HG03354 (cell line): ENCODE measurements at regions not wholly inside any gene's neighbourhood (a gene's known extent, or its start where the extent isn't known, plus 50 kb on each side); places are given as distances from the start of the nearest gene placed in this dataset.
"Not testable (repeated sequence)": the region's sequence is repeated elsewhere in the genome, so short reads cannot be mapped to it uniquely, and the experiment has no call there.

Experiments used
- ATAC-seq: cut with Tn5 transposase; IDR thresholded peaks from one replicate; pipeline ENCODE4 v1.9.1; 2021; ENCODE audit warnings: mild to moderate bottlenecking; ENCODE audit not compliant: unreplicated experiment, poor library complexity, severe bottlenecking

DNA sequence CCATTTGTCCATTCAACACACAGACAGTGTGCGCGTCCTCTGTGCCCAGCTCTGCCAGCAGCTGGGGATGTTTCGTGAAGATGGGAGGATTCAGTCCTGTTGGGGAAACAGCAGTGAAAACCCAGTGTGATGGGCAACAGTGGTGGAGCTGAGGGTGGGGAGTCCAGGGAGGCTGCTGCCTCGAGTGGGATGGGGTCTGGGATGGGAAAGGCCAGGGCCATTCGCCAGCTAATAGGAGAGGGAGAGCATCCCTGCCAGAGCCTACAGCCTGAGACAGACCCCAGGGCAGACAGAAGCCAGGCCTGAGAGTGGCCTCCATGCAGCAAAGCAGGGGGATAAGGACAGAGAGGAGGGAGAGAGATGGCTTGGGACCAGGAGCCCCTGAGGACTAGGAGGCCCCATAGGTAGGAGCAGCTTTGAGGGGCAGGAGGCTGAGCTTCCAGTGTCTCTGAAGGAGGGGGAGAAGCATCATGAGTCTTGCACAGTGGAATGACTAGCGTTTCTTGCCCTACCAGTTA, 252.6 kb downstream of the NPHP4 start:
- ATAC-seq: no peak

DNA sequence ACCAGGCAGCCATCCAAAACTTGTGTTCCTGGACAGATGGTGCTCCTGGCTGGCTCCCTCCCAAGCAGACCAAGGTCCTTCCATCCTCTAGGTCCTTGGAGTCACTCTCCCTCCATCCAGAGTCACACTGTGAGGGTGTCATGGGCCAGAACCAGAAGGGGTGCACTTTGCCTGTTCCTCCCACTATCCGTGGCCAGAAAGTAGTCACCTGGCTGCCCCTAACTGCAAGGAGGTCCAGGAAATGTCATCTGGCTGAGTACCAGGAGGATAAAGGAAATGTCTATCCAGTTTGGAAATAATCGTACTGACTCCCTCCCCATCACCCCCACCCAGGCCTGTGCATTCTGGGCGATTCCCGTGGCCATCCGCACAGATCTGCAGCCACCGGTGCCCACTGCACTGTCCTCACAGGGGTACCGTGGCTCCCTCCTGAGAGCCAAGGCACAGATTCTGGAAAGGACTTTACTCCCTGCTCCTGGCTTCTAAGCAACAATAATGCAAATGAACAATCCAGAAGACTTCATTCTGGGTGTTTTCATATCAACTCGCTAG, 253.2 kb downstream of the NPHP4 start:
- no peak for ATAC-seq

DNA sequence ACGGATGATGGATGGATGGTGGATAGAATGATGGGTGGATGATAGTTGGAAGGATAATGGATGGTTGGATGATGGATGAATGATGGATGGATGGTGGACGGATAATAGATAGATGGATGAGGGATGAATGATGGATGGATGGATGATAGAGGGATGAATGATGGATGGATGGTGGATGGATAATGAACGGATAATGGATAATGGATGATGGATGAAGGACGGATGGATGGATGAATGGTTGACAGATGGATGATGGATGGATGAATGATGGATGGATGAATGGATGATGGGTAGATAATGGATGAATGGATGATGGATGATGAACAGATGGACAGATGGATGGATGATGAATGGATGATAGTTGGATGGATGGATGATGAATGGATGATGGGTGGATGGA, 255.1 kb downstream of the NPHP4 start:
- ATAC-seq: no peak

DNA sequence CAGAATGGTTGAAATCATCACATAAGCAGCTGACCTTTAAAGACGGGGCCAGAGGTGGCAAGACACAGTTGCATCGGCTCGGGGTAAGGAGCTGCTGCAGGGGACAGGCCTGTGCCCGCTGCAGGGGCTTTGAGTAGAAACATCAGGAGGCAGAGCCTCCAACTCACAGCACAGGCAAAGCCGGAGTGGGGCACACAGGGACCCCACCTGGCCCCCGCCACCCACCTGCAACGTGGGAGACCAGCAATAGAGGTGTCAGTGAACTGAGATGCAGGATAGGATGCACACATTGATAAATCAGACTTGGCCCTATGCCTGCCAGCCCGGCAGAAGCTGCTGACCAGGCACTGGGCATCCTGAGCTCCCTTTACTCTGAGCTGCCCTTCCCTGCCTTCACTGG, 257.2 kb downstream of the NPHP4 start:
- no peak for ATAC-seq

DNA sequence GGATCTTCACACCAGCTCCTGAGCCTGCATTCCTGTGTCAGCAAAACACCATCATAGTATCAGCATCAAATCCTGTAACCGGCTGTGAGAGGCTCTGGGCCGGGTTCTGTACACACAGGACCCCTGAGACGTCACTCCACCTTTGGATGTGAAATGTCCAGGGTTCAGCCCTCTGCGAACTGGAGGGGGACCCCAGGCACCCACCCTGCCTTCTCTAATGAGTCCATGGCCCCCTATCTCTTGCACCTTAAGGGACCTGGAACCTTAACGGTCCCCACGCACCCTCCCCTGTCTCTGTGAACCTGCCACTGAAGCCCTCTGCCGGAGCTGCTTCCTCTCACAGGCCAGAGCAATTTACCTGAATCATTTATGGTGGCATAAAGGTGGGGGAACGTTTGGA, 257.8 kb downstream of the NPHP4 start:
- ATAC-seq: no peak

DNA sequence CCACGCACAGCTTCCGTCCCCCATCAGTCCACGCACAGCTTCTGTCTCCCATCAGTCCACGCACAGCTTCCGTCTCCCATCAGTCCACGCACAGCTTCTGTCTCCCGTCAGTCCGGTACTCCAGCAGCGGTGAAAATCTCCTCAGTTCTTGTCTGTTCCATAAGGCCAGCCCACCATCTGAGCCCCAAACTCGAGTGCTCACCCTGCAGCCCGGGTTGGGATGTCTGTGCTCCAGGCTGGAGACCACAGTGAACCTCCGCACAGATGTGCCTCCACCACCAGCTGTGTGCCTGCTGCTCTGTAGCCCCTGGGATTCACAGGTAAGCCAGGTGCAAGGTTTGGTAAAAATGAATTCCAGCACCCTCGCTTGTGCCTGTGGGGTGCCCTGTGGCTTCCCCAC, 258.6 kb downstream of the NPHP4 start:
- ATAC-seq: no peak

DNA sequence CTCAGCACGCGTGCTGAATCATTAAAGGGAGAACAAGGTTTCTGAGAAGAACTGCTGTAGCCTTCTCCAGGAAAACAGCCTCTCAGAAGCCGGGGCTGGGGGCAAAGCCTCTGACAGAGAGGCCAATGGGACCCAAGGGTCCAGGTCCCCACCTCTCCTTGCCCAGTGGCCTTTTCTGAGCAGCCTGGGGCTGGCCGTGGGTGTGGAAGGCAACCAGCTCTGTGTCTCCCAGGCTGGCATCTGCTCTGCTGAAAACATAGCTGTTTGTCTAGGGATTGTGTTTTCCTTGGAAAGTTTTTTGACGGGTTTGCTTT, 261.2 kb downstream of the NPHP4 start:
- ATAC-seq: no peak

DNA sequence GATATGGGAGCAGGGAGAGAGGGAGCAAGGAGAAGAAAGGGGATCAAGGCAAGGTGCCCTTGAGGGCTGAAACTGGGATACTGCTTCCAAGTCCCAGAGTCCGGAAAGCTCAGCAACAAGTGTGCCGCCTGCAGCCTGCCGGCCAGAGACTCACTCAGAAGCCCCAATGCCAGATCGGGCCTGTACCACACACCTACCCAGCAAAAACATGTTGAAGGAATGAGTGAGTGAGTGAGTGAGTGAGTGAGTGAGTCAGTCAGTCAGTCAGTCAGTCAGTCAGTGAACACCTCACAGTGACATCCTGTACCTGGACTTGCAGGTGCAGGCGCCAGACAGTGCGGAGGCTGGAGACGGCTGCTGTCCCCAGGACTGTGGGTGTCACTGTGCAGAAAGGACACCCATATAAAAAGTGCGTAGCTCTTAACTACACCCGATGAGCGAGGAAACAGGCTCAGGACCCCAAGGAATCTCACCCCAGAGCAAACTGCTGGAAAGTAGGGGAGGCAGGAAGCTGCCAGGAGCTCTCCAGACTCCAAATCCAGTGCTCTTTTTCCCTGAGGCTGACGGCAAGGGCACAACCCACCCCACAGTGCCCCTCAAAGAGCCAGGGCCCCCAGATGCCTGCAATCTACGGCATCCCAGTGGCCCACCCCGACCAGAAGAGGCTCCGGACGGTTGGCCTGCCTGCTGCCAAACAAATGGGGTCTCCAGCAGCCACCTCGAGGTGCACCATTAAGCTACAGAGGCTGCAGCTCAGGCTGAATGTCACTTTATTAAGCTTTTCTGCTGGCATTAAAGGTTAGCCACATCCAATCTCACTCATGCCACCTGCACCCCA, 261.7 kb downstream of the NPHP4 start:
- no peak for ATAC-seq

DNA sequence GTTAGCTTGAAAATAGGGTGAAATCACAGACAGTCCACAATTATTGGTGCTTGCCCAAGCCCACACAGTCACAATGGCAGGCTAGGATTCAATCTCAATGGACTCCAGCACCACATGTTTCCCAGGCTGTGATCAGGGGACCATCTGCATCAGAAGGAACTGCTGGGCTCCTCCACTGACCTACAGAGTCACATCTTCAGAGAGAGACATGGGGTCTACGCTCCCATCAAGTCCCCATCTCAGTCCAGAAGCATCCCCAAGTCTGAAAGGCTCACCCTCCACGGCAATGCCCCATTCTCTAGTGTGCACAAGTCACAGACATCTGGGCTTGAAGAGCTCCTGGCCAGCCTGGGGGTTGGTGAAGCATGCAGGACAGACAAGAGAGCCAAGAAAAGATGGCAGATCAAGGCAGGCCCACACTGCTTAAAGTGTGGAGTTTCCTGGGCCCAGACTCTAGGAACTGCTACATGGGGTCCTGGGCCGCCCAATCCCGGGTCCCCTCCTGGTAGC, 262.5 kb downstream of the NPHP4 start:
- no peak for ATAC-seq

DNA sequence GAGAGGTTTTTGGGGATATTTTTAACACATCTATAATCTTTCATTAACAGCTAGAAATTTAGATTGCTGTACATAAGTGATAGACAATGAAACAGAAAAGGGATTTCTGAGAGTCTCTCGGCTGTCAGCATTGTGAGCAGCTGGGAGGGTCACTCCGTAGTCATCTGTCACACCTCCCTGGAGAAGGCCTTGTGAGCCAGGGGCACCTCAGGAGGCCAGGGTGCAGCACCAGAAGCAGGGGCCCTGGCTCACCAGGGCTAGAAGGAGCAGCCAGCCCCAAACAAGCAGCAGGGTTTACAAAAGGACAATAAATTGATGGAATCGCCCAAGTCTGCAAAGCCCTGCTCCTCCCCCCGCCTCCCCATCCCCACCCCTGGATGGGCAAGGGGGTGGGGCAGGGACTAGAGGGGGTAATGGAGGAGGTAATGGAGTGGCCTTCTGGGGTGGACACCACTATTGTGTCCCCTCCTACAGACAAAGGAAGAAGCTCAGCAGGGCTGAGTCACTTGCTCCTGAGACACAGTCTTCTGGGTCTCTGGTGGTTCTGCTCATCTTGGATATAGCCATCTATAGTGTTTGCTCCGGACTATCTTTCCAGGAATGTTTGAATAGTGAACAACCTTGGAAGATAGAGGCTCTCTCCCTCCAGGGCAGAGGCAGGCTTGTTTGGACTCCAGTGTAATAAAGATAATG, 263.4 kb downstream of the NPHP4 start:
- ATAC-seq: no peak

DNA sequence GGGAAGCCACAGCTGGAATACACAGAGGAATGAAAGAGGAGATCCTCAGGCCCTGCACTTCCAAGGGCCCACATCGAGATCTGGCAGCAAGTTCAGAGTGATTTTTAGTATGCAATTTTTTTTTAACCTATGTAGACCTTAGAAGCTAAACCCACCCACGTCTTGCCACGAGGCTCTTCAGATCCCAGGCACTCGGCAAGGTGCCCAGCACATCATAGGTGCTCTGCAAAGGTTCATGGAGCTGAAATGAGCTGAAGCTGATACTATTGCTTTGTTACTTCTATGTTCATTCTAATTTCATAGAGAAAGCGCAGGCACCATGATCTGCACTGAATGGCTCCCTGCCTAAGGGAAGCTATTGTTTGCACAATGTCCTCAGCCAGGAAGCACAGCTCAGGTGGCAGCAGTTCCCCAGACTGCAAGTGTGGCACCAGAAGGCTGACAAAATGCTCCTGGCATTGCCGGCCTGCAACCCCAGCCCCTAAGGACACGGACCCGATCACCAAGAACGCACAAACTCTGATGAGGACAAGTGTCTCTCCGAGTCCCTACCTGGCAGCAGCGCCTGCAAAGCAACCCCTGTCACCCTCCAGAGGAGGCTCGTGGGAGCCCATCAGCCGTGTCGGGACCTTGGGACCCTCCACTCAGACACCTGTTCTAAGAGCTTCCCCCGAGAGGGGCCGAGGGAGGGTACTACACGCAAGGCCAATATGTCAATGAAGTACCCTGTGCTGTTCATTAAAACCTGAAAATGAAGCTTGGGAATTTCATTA, 264.2 kb downstream of the NPHP4 start:
- ATAC-seq: no peak

DNA sequence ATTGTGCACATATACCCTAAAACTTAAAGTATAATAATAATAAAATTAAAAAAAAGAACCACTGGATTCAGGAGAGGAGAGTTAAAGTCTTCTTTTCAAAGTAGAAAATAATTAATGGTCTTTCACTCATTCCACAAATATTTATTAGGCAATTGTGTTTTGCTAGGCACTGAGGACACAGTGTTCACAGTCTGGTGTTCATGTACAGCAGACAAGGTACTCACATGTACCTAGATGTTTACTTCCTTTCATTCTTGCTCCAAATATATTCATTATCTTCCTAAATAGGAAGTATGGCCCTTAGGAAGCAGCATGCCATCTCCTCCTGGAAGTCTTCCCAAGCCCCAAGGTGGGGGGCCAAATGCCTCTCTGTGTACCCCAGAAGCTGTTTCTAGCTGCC, 265.0 kb downstream of the NPHP4 start:
- ATAC-seq: no peak

DNA sequence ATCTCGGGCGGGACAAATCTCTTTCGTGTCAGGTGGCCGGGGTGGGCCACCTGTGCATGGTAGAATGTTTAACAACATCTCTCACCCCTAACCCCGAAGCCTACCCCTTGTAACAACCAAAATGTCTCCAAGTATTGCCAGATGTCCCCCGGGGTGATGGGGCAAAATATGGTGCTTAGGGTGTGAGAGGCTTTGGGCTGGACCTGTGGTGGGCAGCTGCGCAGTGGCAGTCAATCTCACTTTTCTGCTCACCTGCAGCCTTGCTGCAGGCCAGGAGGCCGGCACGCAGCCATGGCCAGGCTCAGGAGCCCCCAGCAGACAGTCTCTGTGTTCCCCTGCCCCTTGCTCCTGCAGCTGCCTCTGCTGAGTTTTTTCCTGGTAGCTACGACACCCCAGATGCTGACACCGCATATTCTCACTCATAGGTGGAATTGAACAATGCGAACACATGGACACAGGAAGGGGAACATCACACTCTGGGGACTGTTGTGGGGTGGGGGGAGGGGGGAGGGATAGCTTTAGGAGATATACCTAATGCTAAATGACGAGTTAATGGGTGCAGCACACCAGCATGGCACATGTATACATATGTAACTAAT, 265.5 kb downstream of the NPHP4 start:
- not testable (repeated sequence) for ATAC-seq

DNA sequence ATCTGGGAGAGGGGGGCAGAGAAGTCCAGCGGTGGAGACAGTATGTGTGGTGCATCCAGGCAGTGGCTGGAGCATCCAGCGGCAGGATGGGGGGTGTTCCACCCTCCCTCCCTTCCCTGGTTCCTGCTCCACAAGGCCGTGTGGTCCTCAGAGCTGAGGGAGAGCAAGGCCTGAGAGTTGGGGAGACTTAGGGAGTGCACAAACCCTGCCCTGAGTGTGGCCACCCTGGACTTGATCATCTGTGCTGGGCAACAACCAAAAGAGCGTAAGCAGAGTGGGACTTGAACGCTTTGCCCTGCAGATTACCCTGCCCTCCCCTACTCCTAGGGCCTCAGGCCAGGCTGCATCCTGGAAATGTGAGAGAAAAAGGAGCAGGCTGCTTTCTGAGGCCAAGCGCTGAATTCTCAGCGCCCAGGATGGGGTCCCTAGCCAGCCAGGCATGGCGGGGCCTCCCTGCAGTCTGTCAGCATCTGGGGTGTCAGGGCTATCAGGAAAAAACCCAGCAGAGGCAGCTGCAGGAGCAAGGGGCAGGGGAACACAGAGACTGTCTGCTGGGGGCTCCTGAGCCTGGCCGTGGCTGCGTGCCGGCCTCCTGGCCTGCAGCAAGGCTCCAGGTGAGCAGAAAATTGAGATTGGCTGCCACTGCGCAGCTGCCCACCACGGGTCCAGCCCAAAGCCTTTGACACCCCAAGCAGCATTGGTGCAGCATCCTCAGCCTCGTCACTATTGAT, 266.2 kb downstream of the NPHP4 start:
- no peak for ATAC-seq

DNA sequence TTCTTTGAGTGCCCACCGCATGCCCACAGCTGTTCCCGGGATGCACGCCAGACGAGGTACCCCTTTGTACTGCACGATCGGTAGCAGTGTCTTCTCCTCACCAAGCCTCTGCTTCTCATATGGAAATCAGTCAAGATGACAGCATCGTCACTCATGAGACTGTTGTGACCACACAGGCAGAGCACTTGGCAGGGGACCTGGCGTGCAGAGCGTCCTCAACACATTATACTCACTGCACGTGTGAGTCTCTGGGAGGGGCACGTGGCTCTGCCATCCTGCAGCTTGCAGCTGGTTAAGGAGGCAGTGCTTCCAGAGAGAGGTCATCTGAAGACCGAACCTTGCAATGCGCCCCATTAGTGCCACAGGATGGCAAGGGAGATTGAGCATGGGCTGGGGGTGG, 266.8 kb downstream of the NPHP4 start:
- no peak for ATAC-seq

DNA sequence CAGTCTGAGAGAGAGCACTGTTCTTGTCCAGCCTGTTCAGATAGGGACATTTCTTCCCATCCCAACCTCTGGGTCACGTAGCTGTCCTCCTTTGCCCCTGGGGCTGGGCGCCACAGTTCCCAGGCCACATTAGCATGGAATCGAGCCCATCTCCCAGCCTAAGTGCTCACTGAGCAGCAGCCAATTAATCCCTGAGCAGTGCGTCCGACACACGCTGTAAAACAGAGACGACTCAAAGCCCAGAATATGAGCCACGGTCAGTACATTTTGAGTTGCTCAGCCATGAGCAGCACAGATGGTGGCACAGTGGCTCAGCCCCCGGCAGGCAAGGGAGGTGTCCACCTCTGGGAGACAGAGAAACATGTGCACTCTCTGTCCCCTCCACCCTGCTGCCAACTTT, 267.4 kb downstream of the NPHP4 start:
- ATAC-seq: no peak

DNA sequence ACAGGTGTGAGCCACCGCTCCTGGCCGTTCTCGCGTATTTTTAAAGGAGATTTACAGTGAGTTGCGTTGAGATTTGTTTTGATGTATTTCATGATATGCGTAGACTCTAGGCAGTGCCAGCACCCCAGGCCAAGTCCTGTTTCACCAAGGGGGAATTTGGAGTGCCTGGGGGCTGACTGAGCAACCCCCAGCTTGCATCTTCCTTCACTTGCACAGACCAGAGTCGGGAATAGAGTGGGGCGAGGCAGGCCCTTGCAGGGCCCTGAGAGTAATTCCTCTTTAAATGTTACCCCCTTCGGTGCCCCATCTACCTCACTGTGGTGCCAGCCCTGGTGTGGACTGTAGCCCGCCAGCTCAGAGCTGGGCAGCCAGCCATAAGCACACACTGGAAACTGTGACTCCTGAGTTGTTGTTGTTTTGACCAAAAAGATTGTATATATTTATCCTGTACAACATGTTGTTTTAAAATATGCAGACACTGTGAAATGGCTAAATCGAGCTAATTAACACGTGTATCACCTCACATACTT, 269.5 kb downstream of the NPHP4 start:
- ATAC-seq: no peak

DNA sequence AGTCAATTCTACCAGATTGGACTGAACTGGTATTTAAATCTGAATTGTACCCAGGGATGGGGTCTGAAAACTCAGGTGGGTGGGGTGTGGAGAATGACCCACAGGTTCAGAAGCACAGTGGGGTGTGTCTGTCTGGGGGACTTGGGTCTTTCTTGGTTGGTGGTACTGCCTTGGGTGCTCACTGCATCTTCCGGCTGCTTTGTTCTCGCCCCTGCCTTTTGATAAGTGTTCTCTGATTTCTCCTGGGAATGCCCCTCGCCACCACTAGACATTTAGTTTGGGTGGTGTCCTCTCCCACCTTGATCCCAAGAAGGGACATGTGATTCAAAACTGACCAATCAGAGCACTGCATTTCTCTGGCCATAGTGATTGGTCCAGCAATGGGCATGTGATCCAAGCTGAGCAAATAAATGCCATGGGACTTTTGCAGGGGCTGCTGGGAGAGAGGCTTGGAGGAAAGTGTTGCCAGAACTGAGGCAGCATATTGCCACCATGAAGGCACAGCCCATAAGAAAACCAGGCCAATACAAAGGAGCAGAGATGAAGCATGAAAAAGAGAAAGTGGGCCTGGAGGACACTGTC, 270.5 kb downstream of the NPHP4 start:
- no peak for ATAC-seq

DNA sequence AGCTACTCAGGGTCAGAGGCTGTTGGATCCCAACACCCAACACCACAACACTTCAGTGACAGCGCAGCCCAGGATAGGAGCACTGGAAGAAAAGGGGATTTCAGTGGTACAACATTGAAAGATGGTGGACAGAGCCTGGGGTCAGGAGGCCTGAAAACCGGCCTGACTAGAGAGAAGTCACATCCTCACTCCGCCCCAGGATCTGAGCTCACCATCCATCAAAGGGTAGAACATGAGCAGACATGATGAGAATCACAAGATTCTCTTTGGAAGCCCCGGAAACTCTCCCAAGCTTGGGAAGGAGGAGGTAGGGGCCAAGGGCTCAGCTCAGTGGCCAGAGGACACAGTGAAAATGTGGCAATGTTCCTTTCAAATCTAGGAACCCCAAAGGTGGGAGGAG, 271.3 kb downstream of the NPHP4 start:
- no peak for ATAC-seq
